ENCODE measurements at regions not wholly inside any gene's neighbourhood (a gene's known extent, or its start where the extent isn't known, plus 50 kb on each side); places are given as distances from the start of the nearest gene placed in this dataset.

GRCh38 chr1:223056802-223057201 is 86.2 kb downstream of the TLR5 start:
- H3K36me3 ChIP-seq (ENCODE audit: insufficient read depth, low read length): no peaks in the 10 kb centered on the region
- H3K9me2 ChIP-seq (replicated peaks; ENCODE audit: low read depth, low read length): no peaks in the 10 kb centered on the region
- H3F3A ChIP-seq (ENCODE audit: low read depth): no peaks in the 10 kb centered on the region
- no peaks in the 10 kb centered on the region for H3K9me3 ChIP-seq (ENCODE audit: insufficient read depth, low read depth, low read length)
- H3K4me3 ChIP-seq (ENCODE audit: low read length, poor library complexity, severe bottlenecking): no peak overlapping the region
- H3K4me2 ChIP-seq (ENCODE audit: low read depth, low read length, poor library complexity, severe bottlenecking): no peak overlapping the region
- TF ChIP-seq, protein P1, sequence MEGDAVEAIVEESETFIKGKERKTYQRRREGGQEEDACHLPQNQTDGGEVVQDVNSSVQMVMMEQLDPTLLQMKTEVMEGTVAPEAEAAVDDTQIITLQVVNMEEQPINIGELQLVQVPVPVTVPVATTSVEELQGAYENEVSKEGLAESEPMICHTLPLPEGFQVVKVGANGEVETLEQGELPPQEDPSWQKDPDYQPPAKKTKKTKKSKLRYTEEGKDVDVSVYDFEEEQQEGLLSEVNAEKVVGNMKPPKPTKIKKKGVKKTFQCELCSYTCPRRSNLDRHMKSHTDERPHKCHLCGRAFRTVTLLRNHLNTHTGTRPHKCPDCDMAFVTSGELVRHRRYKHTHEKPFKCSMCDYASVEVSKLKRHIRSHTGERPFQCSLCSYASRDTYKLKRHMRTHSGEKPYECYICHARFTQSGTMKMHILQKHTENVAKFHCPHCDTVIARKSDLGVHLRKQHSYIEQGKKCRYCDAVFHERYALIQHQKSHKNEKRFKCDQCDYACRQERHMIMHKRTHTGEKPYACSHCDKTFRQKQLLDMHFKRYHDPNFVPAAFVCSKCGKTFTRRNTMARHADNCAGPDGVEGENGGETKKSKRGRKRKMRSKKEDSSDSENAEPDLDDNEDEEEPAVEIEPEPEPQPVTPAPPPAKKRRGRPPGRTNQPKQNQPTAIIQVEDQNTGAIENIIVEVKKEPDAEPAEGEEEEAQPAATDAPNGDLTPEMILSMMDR (conservative IDR thresholded peaks at IDR 0.05; ENCODE audit: low read length): no peak
- TF ChIP-seq EZH2phosphoT487 (IDR thresholded peaks at IDR 0.05; ENCODE audit: borderline replicate concordance): no peak
- H2AFZ ChIP-seq (ENCODE audit: low read length): no peak overlapping the region
- no peaks in the 10 kb centered on the region for H4K20me1 ChIP-seq (ENCODE audit: insufficient read depth, low read length, poor library complexity, severe bottlenecking)
- H3K9ac ChIP-seq (ENCODE audit: low read depth, low read length, poor library complexity, severe bottlenecking): no peak overlapping the region
- no peaks in the 10 kb centered on the region for H3K27me3 ChIP-seq (ENCODE audit: insufficient read depth, low read length, poor library complexity, severe bottlenecking)
- H3K4me1 ChIP-seq (ENCODE audit: insufficient read depth, low read length, poor library complexity, severe bottlenecking): no peaks in the 10 kb centered on the region
- no peaks in the 10 kb centered on the region for H3K79me2 ChIP-seq (ENCODE audit: insufficient read depth, low read length)

- no peak overlapping the region for H2AFZ ChIP-seq (ENCODE audit: low read length)
- no peak overlapping the region for H3K4me2 ChIP-seq (ENCODE audit: low read depth, low read length, poor library complexity, severe bottlenecking)
- H3F3A ChIP-seq (ENCODE audit: low read depth): no peaks in the 10 kb centered on the region
- no peak for TF ChIP-seq EZH2phosphoT487 (IDR thresholded peaks at IDR 0.05; ENCODE audit: borderline replicate concordance)
- TF ChIP-seq, protein P1 (conservative IDR thresholded peaks at IDR 0.05; ENCODE audit: low read length): no peak
- H3K36me3 ChIP-seq (ENCODE audit: insufficient read depth, low read length): no peaks in the 10 kb centered on the region
- no peaks in the 10 kb centered on the region for H4K20me1 ChIP-seq (ENCODE audit: insufficient read depth, low read length, poor library complexity, severe bottlenecking)
- no peaks in the 10 kb centered on the region for H3K27me3 ChIP-seq (ENCODE audit: insufficient read depth, low read length, poor library complexity, severe bottlenecking)
- H3K9me2 ChIP-seq (replicated peaks; ENCODE audit: low read depth, low read length): no peaks in the 10 kb centered on the region
- no peaks in the 10 kb centered on the region for H3K79me2 ChIP-seq (ENCODE audit: insufficient read depth, low read length)
- H3K9me3 ChIP-seq (ENCODE audit: insufficient read depth, low read depth, low read length): no peaks in the 10 kb centered on the region
- no peak overlapping the region for H3K9ac ChIP-seq (ENCODE audit: low read depth, low read length, poor library complexity, severe bottlenecking)
- no peak overlapping the region for H3K4me3 ChIP-seq (ENCODE audit: low read length, poor library complexity, severe bottlenecking)
- H3K4me1 ChIP-seq (ENCODE audit: insufficient read depth, low read length, poor library complexity, severe bottlenecking): no peaks in the 10 kb centered on the region
Observed at GRCh38 chr1:223057569-223058093, 85.4 kb downstream of the TLR5 start.

Measured in Loucy (cell line).